ENCODE measurements at regions not wholly inside any gene's neighbourhood (a gene's known extent, or its start where the extent isn't known, plus 50 kb on each side); places are given as distances from the start of the nearest gene placed in this dataset.
A peak's percentile ranks its signal among the peaks of the same experiment; 100 is the strongest.

GRCh38 chr4:163003979-163004378, 162.7 kb downstream of the NAF1 start:
- Histone ChIP-seq H3K36me3 (ENCODE audit: insufficient read depth, low read length) (no peaks in the 10 kb centered on the region), H3K27me3 (ENCODE audit: low read length) (no peaks in the 10 kb centered on the region), H3K4me1 (ENCODE audit: low read length) (no peaks in the 10 kb centered on the region), H4K20me1 (ENCODE audit: insufficient read depth, low read depth, low read length) (no peaks in the 10 kb centered on the region), H3K4me3 (ENCODE audit: low read length) (no peak overlapping the region), H3K27ac (ENCODE audit: low read length) (no peak overlapping the region), H3K9ac (ENCODE audit: low read length) (no peak overlapping the region), H3K4me2 (ENCODE audit: low read depth, low read length, poor library complexity, severe bottlenecking) (no peak overlapping the region), H3K9me2 (replicated peaks; ENCODE audit: insufficient read depth, low read length) (no peaks in the 10 kb centered on the region), H2AFZ (ENCODE audit: low read length) (no peak overlapping the region), H3K79me2 (ENCODE audit: low read length) (no peaks in the 10 kb centered on the region), H3K9me3 (ENCODE audit: low read length) (no peaks in the 10 kb centered on the region)
- DNase-seq, result peak; percentile 57

DNA sequence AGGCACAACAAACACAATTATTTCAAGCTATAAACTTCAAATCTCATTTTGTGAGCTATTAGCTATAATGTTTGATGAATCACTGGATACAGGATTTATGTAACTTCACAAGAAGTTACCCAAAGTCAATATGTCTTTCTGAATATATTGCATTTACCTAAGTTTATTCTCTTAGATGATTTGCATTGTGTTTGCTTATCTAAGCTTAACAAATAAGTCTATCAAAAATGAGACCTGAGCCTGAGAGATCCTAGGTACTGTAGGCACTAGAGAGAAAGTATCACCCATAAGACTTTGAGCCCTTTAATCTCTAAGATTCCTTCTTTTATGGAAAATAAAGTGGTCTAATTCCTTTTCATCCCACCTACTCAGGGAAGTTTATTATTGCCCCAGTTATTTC, 178.2 kb downstream of the NAF1 start:
- Histone ChIP-seq H3K9ac (ENCODE audit: low read length) (no peak overlapping the region), H3K79me2 (ENCODE audit: low read length) (no peaks in the 10 kb centered on the region), H3K4me1 (ENCODE audit: low read length) (no peaks in the 10 kb centered on the region), H3K9me3 (ENCODE audit: low read length) (no peaks in the 10 kb centered on the region), H3K27ac (ENCODE audit: low read length) (no peak overlapping the region), H4K20me1 (ENCODE audit: insufficient read depth, low read depth, low read length) (no peaks in the 10 kb centered on the region), H3K9me2 (replicated peaks; ENCODE audit: insufficient read depth, low read length) (no peaks in the 10 kb centered on the region), H2AFZ (ENCODE audit: low read length) (no peak overlapping the region), H3K4me3 (ENCODE audit: low read length) (no peak overlapping the region), H3K36me3 (ENCODE audit: insufficient read depth, low read length) (no peaks in the 10 kb centered on the region), H3K27me3 (ENCODE audit: low read length) (no peaks in the 10 kb centered on the region), H3K4me2 (ENCODE audit: low read depth, low read length, poor library complexity, severe bottlenecking) (no peak overlapping the region)
- DNase-seq, result no peak

DNA sequence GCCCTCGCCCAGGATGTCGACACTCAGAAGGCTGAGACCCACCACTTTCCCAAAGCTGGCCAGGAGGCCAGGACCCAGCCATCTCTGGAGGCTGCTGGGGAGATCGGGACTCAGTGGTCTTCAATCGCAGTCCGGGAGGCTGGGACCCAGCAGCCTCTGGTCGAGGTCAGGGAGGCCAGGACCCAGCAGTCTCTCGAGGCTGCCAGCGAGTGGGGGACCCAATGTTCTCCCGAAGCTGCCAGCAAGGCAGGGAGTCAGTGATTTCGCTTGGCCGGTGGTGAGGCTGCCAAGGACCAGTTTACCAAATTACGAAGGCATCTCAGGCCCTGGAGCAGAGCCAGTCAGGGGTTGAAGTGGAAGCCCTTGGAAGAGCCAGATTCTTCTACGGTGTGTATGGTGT, 181.6 kb downstream of the NAF1 start:
- no peaks in the 10 kb centered on the region for H4K20me1 ChIP-seq (ENCODE audit: insufficient read depth, low read depth, low read length)
- DNase-seq, result no peak
- no peaks in the 10 kb centered on the region for H3K36me3 ChIP-seq (ENCODE audit: insufficient read depth, low read length)
- no peaks in the 10 kb centered on the region for H3K9me2 ChIP-seq (replicated peaks; ENCODE audit: insufficient read depth, low read length)
- H3K9ac ChIP-seq (ENCODE audit: low read length), result no peak overlapping the region
- no peaks in the 10 kb centered on the region for H3K4me1 ChIP-seq (ENCODE audit: low read length)
- H3K79me2 ChIP-seq (ENCODE audit: low read length), result no peaks in the 10 kb centered on the region
- H3K4me3 ChIP-seq (ENCODE audit: low read length), result no peak overlapping the region
- H3K27me3 ChIP-seq (ENCODE audit: low read length), result 0 out of 2 replicates have a peak, but pooled peaks cover 2% of the 10 kb centered on the region
- H3K9me3 ChIP-seq (ENCODE audit: low read length), result no peaks in the 10 kb centered on the region
- no peak overlapping the region for H2AFZ ChIP-seq (ENCODE audit: low read length)
- no peak overlapping the region for H3K4me2 ChIP-seq (ENCODE audit: low read depth, low read length, poor library complexity, severe bottlenecking)
- H3K27ac ChIP-seq (ENCODE audit: low read length), result no peak overlapping the region

GRCh38 chr4:162984621-162985020, 182.1 kb downstream of the NAF1 start:
- H3K4me3 ChIP-seq (ENCODE audit: low read length), result no peak overlapping the region
- no peaks in the 10 kb centered on the region for H3K79me2 ChIP-seq (ENCODE audit: low read length)
- no peak for DNase-seq
- H3K4me1 ChIP-seq (ENCODE audit: low read length), result no peaks in the 10 kb centered on the region
- no peak overlapping the region for H3K27ac ChIP-seq (ENCODE audit: low read length)
- no peak overlapping the region for H3K9ac ChIP-seq (ENCODE audit: low read length)
- 0 out of 2 replicates have a peak, but pooled peaks cover 2% of the 10 kb centered on the region for H3K27me3 ChIP-seq (ENCODE audit: low read length)
- no peaks in the 10 kb centered on the region for H3K9me2 ChIP-seq (replicated peaks; ENCODE audit: insufficient read depth, low read length)
- H3K4me2 ChIP-seq (ENCODE audit: low read depth, low read length, poor library complexity, severe bottlenecking), result no peak overlapping the region
- H4K20me1 ChIP-seq (ENCODE audit: insufficient read depth, low read depth, low read length), result no peaks in the 10 kb centered on the region
- no peak overlapping the region for H2AFZ ChIP-seq (ENCODE audit: low read length)
- H3K9me3 ChIP-seq (ENCODE audit: low read length), result no peaks in the 10 kb centered on the region
- H3K36me3 ChIP-seq (ENCODE audit: insufficient read depth, low read length), result no peaks in the 10 kb centered on the region

- H2AFZ ChIP-seq (ENCODE audit: low read length), result no peak overlapping the region
- no peak overlapping the region for H3K9ac ChIP-seq (ENCODE audit: low read length)
- H3K79me2 ChIP-seq (ENCODE audit: low read length), result no peaks in the 10 kb centered on the region
- no peak overlapping the region for H3K27ac ChIP-seq (ENCODE audit: low read length)
- no peaks in the 10 kb centered on the region for H3K4me1 ChIP-seq (ENCODE audit: low read length)
- DNase-seq, result no peak
- 0 out of 2 replicates have a peak, but pooled peaks cover 2% of the 10 kb centered on the region for H3K27me3 ChIP-seq (ENCODE audit: low read length)
- H4K20me1 ChIP-seq (ENCODE audit: insufficient read depth, low read depth, low read length), result no peaks in the 10 kb centered on the region
- H3K9me3 ChIP-seq (ENCODE audit: low read length), result no peaks in the 10 kb centered on the region
- H3K4me3 ChIP-seq (ENCODE audit: low read length), result no peak overlapping the region
- H3K9me2 ChIP-seq (replicated peaks; ENCODE audit: insufficient read depth, low read length), result no peaks in the 10 kb centered on the region
- H3K4me2 ChIP-seq (ENCODE audit: low read depth, low read length, poor library complexity, severe bottlenecking), result no peak overlapping the region
- no peaks in the 10 kb centered on the region for H3K36me3 ChIP-seq (ENCODE audit: insufficient read depth, low read length)
These were observed 184.9 kb downstream of the NAF1 start for GRCh38 chr4:162981823-162982222.

DNA sequence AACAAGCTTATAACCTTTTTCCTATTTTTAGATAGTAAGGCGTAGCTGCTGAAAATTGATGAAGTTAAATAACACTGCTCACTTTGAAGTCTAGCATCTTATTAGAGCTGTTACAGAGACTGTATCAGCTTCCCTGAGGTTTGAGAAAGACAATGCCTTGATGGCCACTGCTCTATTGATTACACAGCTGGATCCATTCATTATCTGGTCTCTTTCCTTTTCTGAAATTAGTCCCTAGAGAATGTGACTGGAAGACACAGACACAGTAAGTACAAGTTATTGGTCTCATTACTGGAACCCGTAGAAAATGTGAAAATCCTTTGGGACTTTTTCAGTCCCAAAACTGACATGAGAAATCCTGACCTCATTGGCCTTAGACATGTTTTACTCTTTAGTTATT, 188.3 kb downstream of the NAF1 start:
- no peak overlapping the region for H3K4me2 ChIP-seq (ENCODE audit: low read depth, low read length, poor library complexity, severe bottlenecking)
- no peak overlapping the region for H3K4me3 ChIP-seq (ENCODE audit: low read length)
- H3K9me3 ChIP-seq (ENCODE audit: low read length), result no peaks in the 10 kb centered on the region
- H3K4me1 ChIP-seq (ENCODE audit: low read length), result no peaks in the 10 kb centered on the region
- H3K27ac ChIP-seq (ENCODE audit: low read length), result no peak overlapping the region
- H3K9ac ChIP-seq (ENCODE audit: low read length), result no peak overlapping the region
- H3K79me2 ChIP-seq (ENCODE audit: low read length), result no peaks in the 10 kb centered on the region
- no peak overlapping the region for H2AFZ ChIP-seq (ENCODE audit: low read length)
- no peak for DNase-seq
- H3K27me3 ChIP-seq (ENCODE audit: low read length), result 0 out of 2 replicates have a peak, but pooled peaks cover 2% of the 10 kb centered on the region
- no peaks in the 10 kb centered on the region for H3K36me3 ChIP-seq (ENCODE audit: insufficient read depth, low read length)
- H3K9me2 ChIP-seq (replicated peaks; ENCODE audit: insufficient read depth, low read length), result no peaks in the 10 kb centered on the region
- H4K20me1 ChIP-seq (ENCODE audit: insufficient read depth, low read depth, low read length), result no peaks in the 10 kb centered on the region

DNA sequence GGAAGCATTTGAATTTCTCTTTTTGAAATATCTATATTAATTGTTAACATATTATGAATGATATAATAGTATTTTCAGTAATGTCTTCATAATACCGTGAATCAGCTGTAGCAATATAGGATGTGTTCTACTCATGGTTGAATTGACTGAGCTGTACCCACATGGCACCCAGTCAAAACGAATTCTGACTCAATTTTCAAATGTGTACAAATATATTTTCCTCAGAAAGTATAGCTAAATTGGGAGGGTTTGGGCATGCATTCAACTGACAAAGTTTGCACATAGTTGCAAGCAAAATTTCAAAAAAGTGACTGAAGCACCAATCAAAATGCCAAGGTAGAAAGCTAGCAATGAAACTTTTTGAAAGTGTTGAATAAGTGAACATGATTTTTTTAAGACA, 188.9 kb downstream of the NAF1 start:
- Histone ChIP-seq H3K79me2 (ENCODE audit: low read length) (no peaks in the 10 kb centered on the region), H3K27ac (ENCODE audit: low read length) (no peak overlapping the region), H2AFZ (ENCODE audit: low read length) (no peak overlapping the region), H3K9me3 (ENCODE audit: low read length) (no peaks in the 10 kb centered on the region), H3K4me2 (ENCODE audit: low read depth, low read length, poor library complexity, severe bottlenecking) (no peak overlapping the region), H3K9ac (ENCODE audit: low read length) (no peak overlapping the region), H3K4me1 (ENCODE audit: low read length) (no peaks in the 10 kb centered on the region), H3K36me3 (ENCODE audit: insufficient read depth, low read length) (no peaks in the 10 kb centered on the region), H3K27me3 (ENCODE audit: low read length) (0 out of 2 replicates have a peak, but pooled peaks cover 2% of the 10 kb centered on the region), H3K9me2 (replicated peaks; ENCODE audit: insufficient read depth, low read length) (no peaks in the 10 kb centered on the region), H3K4me3 (ENCODE audit: low read length) (no peak overlapping the region), H4K20me1 (ENCODE audit: insufficient read depth, low read depth, low read length) (no peaks in the 10 kb centered on the region)
- DNase-seq, result no peak

- Histone ChIP-seq H3K27me3 (ENCODE audit: low read length) (no peaks in the 10 kb centered on the region), H3K27ac (ENCODE audit: low read length) (no peak overlapping the region), H3K79me2 (ENCODE audit: low read length) (no peaks in the 10 kb centered on the region), H3K9me3 (ENCODE audit: low read length) (no peaks in the 10 kb centered on the region), H3K9me2 (replicated peaks; ENCODE audit: insufficient read depth, low read length) (no peaks in the 10 kb centered on the region), H3K9ac (ENCODE audit: low read length) (no peak overlapping the region), H3K4me2 (ENCODE audit: low read depth, low read length, poor library complexity, severe bottlenecking) (no peak overlapping the region), H3K4me1 (ENCODE audit: low read length) (no peaks in the 10 kb centered on the region), H3K36me3 (ENCODE audit: insufficient read depth, low read length) (no peaks in the 10 kb centered on the region), H4K20me1 (ENCODE audit: insufficient read depth, low read depth, low read length) (no peaks in the 10 kb centered on the region), H3K4me3 (ENCODE audit: low read length) (no peak overlapping the region), H2AFZ (ENCODE audit: low read length) (no peak overlapping the region)
- DNase-seq, result no peak
These were observed 193.9 kb downstream of the NAF1 start for GRCh38 chr4:162972661-162973330.
